H9 (cell line): ENCODE measurements at regions not wholly inside any gene's neighbourhood (a gene's known extent, or its start where the extent isn't known, plus 50 kb on each side); places are given as distances from the start of the nearest gene placed in this dataset.

Experiments
- DNase-seq: peaks from one replicate; pipeline ENCODE4 v3.0.0-alpha.2; 2017
- H2AFZ ChIP-seq: one replicate; pipeline ENCODE4 v1.6.1; 2013; ENCODE audit warnings: mild to moderate bottlenecking, low read length, control low read depth, moderate library complexity
- H2AK5ac ChIP-seq: 2 replicates; pipeline ENCODE4 v1.6.1; 2013; ENCODE audit warnings: low read length, control low read depth, mixed read lengths; ENCODE audit not compliant: insufficient read length
- H2BK120ac ChIP-seq: one replicate; pipeline ENCODE4 v1.6.1; 2013; ENCODE audit warnings: low read depth, mild to moderate bottlenecking, low read length, control low read depth, inconsistent platforms; ENCODE audit not compliant: poor library complexity, severe bottlenecking
- H2BK12ac ChIP-seq: 2 replicates; pipeline ENCODE4 v1.6.1; 2013; ENCODE audit warnings: low read length, control low read depth, mixed read lengths, low read depth; ENCODE audit not compliant: insufficient read length
- H2BK15ac ChIP-seq: 2 replicates; pipeline ENCODE4 v1.6.1; 2013; ENCODE audit warnings: low read depth, low read length, control low read depth
- H2BK20ac ChIP-seq: one replicate; pipeline ENCODE4 v1.6.1; 2013; ENCODE audit warnings: low read depth, mild to moderate bottlenecking, low read length, control low read depth, inconsistent platforms; ENCODE audit not compliant: poor library complexity, severe bottlenecking
- H2BK5ac ChIP-seq: 2 replicates; pipeline ENCODE4 v1.6.1; 2013; ENCODE audit warnings: low read length, control low read depth, mixed read lengths; ENCODE audit not compliant: insufficient read length
- H3K14ac ChIP-seq: 2 replicates; pipeline ENCODE4 v1.6.1; 2013; ENCODE audit warnings: low read length, control low read depth; ENCODE audit not compliant: insufficient read depth
- H3K18ac ChIP-seq: 2 replicates; pipeline ENCODE4 v1.6.1; 2013; ENCODE audit warnings: low read depth, mild to moderate bottlenecking, mixed read lengths, low read length, control low read depth; ENCODE audit not compliant: insufficient read length
- H3K23ac ChIP-seq: 2 replicates; pipeline ENCODE4 v1.6.1; 2013; ENCODE audit warnings: low read length, control low read depth, mixed read lengths, low read depth; ENCODE audit not compliant: insufficient read length
- H3K23me2 ChIP-seq: 2 replicates; pipeline ENCODE4 v1.6.1; 2013; ENCODE audit warnings: low read depth, mild to moderate bottlenecking, mixed read lengths, low read length, control low read depth; ENCODE audit not compliant: insufficient read length, poor library complexity, severe bottlenecking
- H3K27ac ChIP-seq: 2 replicates; pipeline ENCODE4 v1.5.1; 2013; ENCODE audit warnings: low read length, control low read depth, mixed read lengths, low read depth; ENCODE audit not compliant: insufficient read length
- H3K27me3 ChIP-seq: 2 replicates; pipeline ENCODE4 v1.6.1; 2013; ENCODE audit warnings: low read length, control low read depth, inconsistent platforms; ENCODE audit not compliant: insufficient read depth
- H3K4ac ChIP-seq: 2 replicates; pipeline ENCODE4 v1.6.1; 2013; ENCODE audit warnings: low read depth, mild to moderate bottlenecking, control low read depth, inconsistent platforms, low read length, moderate library complexity
- H3K4me1 ChIP-seq: 2 replicates; pipeline ENCODE4 v1.6.1; 2013; ENCODE audit warnings: low read length, control low read depth, inconsistent platforms; ENCODE audit not compliant: insufficient read depth
- H3K4me2 ChIP-seq: 2 replicates; pipeline ENCODE4 v1.6.1; 2013; ENCODE audit warnings: low read length, control low read depth, mixed read lengths; ENCODE audit not compliant: insufficient read length, insufficient read depth
- H3K56ac ChIP-seq: 2 replicates; pipeline ENCODE4 v1.6.1; 2013; ENCODE audit warnings: low read depth, mild to moderate bottlenecking, mixed read lengths, low read length, control low read depth; ENCODE audit not compliant: insufficient read length
- H3K79me1 ChIP-seq: 2 replicates; pipeline ENCODE4 v1.6.1; 2013; ENCODE audit warnings: low read depth, mild to moderate bottlenecking, moderate library complexity, low read length, control low read depth, inconsistent platforms; ENCODE audit not compliant: insufficient read depth, poor library complexity, severe bottlenecking
- H3K79me2 ChIP-seq: 2 replicates; pipeline ENCODE4 v1.6.1; 2013; ENCODE audit warnings: low read length, control low read depth, inconsistent platforms; ENCODE audit not compliant: insufficient read depth
- H3K9ac ChIP-seq: 2 replicates; pipeline ENCODE4 v1.6.1; 2013; ENCODE audit warnings: low read length, control low read depth, mixed read lengths; ENCODE audit not compliant: insufficient read length; ENCODE audit errors: extremely low read depth
- H3K9me3 ChIP-seq: one replicate; pipeline ENCODE4 v1.6.1; 2013; ENCODE audit warnings: low read depth, low read length, inconsistent platforms; ENCODE audit not compliant: control insufficient read depth
- H3T11ph ChIP-seq: one replicate; pipeline ENCODE4 v1.6.1; 2013; ENCODE audit warnings: mild to moderate bottlenecking, low read length, control low read depth, inconsistent platforms
- H4K20me1 ChIP-seq: one replicate; pipeline ENCODE4 v1.6.1; 2013; ENCODE audit not compliant: control insufficient read depth, insufficient read length, insufficient read depth
- H4K5ac ChIP-seq: 2 replicates; pipeline ENCODE4 v1.6.1; 2013; ENCODE audit warnings: low read depth, mild to moderate bottlenecking, mixed read lengths, low read length, control low read depth; ENCODE audit not compliant: insufficient read length
- H4K8ac ChIP-seq: replicated peaks from 2 replicates; pipeline ENCODE4 v1.6.1; 2013; ENCODE audit warnings: low read length, control low read depth, mixed read lengths, low read depth; ENCODE audit not compliant: insufficient read length
- H4K91ac ChIP-seq: 2 replicates; pipeline ENCODE4 v1.6.1; 2013; ENCODE audit warnings: low read depth, mild to moderate bottlenecking, moderate library complexity, mixed read lengths, low read length, control low read depth; ENCODE audit not compliant: insufficient read length
- H3K27ac Mint-ChIP-seq, 3 experiments: 2 replicates in 2 of 3; 3 replicates in 1 of 3; pipeline ENCODE4 v1.8.0; 2020 to 2021; ENCODE audit warnings: mixed read lengths in 3 of 3, mild to moderate bottlenecking in 1 of 3, moderate library complexity in 1 of 3
- H3K27me3 Mint-ChIP-seq: 2 replicates; pipeline ENCODE4 v1.8.0; 2021; ENCODE audit warnings: low read depth, mild to moderate bottlenecking, moderate library complexity, mixed read lengths
- H3K36me3 Mint-ChIP-seq, 3 experiments: 2 replicates in 2 of 3; 3 replicates in 1 of 3; pipeline ENCODE4 v1.8.0; 2020 to 2021; ENCODE audit warnings: low read depth in 3 of 3, mixed read lengths in 3 of 3; ENCODE audit not compliant: insufficient read depth in 1 of 3
- H3K4me1 Mint-ChIP-seq, 2 experiments: 2 replicates each; pipeline ENCODE4 v1.8.0; 2020; ENCODE audit warnings: mixed read lengths in 2 of 2
- H3K4me3 Mint-ChIP-seq, 2 experiments: 2 replicates in 1 of 2; 3 replicates in 1 of 2; pipeline ENCODE4 v1.8.0; 2020 to 2021; ENCODE audit warnings: mild to moderate bottlenecking in 2 of 2, mixed read lengths in 2 of 2, moderate library complexity in 1 of 2
- H3K9me3 Mint-ChIP-seq, 2 experiments: 2 replicates in 1 of 2; 3 replicates in 1 of 2; pipeline ENCODE4 v1.8.0; 2020; ENCODE audit warnings: mild to moderate bottlenecking in 2 of 2, mixed read lengths in 2 of 2, moderate library complexity in 1 of 2
- CTCF ChIP-seq: fragments of 200-600 bp; sonication (generic); conservative IDR thresholded peaks from 3 replicates; pipeline ENCODE4 v1.8.0; 2021; ENCODE audit warnings: antibody characterized with exemption, mild to moderate bottlenecking
- WGBS: extraction: QIAGEN DNeasy Blood & Tissue Kit; methylation state at CpG from one replicate; pipeline ENCODE4 v1.1.7; 2013; ENCODE audit warnings: missing lambda C conversion rate, low lambda C conversion rate, mixed read lengths; ENCODE audit not compliant: insufficient read length; ENCODE audit errors: extremely low coverage; 5-methylcytosine and 5-hydroxymethylcytosine counted together

- Histone ChIP-seq H2BK120ac (no peak overlapping the region), H3K23ac (no peak overlapping the region), H4K91ac (no peak overlapping the region), H3K23me2 (no peaks in the 10 kb centered on the region), H3K4ac (no peak overlapping the region), H3K27me3 (no peaks in the 10 kb centered on the region), H3K56ac (no peak overlapping the region), H2AFZ (no peak overlapping the region), H3K9ac (no peak overlapping the region), H3T11ph (no peak overlapping the region), H3K4me2 (no peak overlapping the region), H2BK12ac (no peak overlapping the region), H3K4me1 (no peaks in the 10 kb centered on the region; the same call in 1 of the 2 replicates), H3K79me2 (no peaks in the 10 kb centered on the region), H3K18ac (no peak overlapping the region), H2AK5ac (no peak overlapping the region), H2BK15ac (no peak overlapping the region), H4K20me1 (no peaks in the 10 kb centered on the region), H3K79me1 (no peaks in the 10 kb centered on the region), H3K14ac (no peak overlapping the region), H4K8ac (no peak overlapping the region), H3K9me3 (no peaks in the 10 kb centered on the region), H2BK5ac (no peak overlapping the region), H4K5ac (no peak overlapping the region), H2BK20ac (no peak overlapping the region), H3K27ac (no peak overlapping the region)
- Mint-ChIP-seq H3K27ac (no peak overlapping the region), H3K27me3 (peaks cover 7% of the 10 kb centered on the region; the same call in 1 of the 2 replicates), H3K36me3 (no peaks in the 10 kb centered on the region), H3K9me3 (peaks cover 0 to 2% of the 10 kb centered on the region in 2 experiments; a peak in 1 of 5 replicates), H3K4me3 (no peak overlapping the region), H3K4me1 (peaks cover 29 to 38% of the 10 kb centered on the region in 2 experiments)
- no CpG with 5 or more reads among the region's 10 CpGs for WGBS
- no peak for TF ChIP-seq CTCF
- DNase-seq = no peak
Measured at GRCh38 chr16:54365990-54366634, 79.5 kb upstream of the IRX3 start.
